ENCODE measurements at regions not wholly inside any gene's neighbourhood (a gene's known extent, or its start where the extent isn't known, plus 50 kb on each side); places are given as distances from the start of the nearest gene placed in this dataset.

- Mint-ChIP-seq H3K4me1 (peaks cover 3% of the 10 kb centered on the region), H3K27ac (ENCODE audit: unreplicated experiment) (no peak overlapping the region), H3K27me3 (ENCODE audit: low read depth) (no peaks in the 10 kb centered on the region), H3K36me3 (ENCODE audit: low read depth) (no peaks in the 10 kb centered on the region), H3K4me3 (no peak overlapping the region), H3K9me3 (no peaks in the 10 kb centered on the region)
- TF ChIP-seq CTCF (conservative IDR thresholded peaks at IDR 0.05): no peak
- no peak for DNase-seq (ENCODE audit: low read depth, low spot score)
Observed at GRCh38 chr2:49265471-49265870, 111.2 kb upstream of the FSHR start.

- H3K4me3 Mint-ChIP-seq: no peak overlapping the region
- no peaks in the 10 kb centered on the region for H3K36me3 Mint-ChIP-seq (ENCODE audit: low read depth)
- peaks cover 3% of the 10 kb centered on the region for H3K4me1 Mint-ChIP-seq
- no peak for TF ChIP-seq CTCF (conservative IDR thresholded peaks at IDR 0.05)
- H3K27me3 Mint-ChIP-seq (ENCODE audit: low read depth): no peaks in the 10 kb centered on the region
- no peaks in the 10 kb centered on the region for H3K9me3 Mint-ChIP-seq
- no peak for DNase-seq (ENCODE audit: low read depth, low spot score)
- no peak overlapping the region for H3K27ac Mint-ChIP-seq (ENCODE audit: unreplicated experiment)
Observed at GRCh38 chr2:49262801-49263560, 108.7 kb upstream of the FSHR start.

- Mint-ChIP-seq H3K4me3 (no peak overlapping the region), H3K27me3 (ENCODE audit: low read depth) (no peaks in the 10 kb centered on the region), H3K9me3 (no peaks in the 10 kb centered on the region), H3K27ac (ENCODE audit: unreplicated experiment) (no peak overlapping the region), H3K4me1 (peaks cover 3% of the 10 kb centered on the region), H3K36me3 (ENCODE audit: low read depth) (no peaks in the 10 kb centered on the region)
- no peak for TF ChIP-seq CTCF (conservative IDR thresholded peaks at IDR 0.05)
- no peak for DNase-seq (ENCODE audit: low read depth, low spot score)
Observed at GRCh38 chr2:49261781-49262180, 107.5 kb upstream of the FSHR start.

GRCh38 chr2:49260979-49261538, 106.7 kb upstream of the FSHR start:
- Mint-ChIP-seq H3K36me3 (ENCODE audit: low read depth) (no peaks in the 10 kb centered on the region), H3K4me1 (peaks cover 3% of the 10 kb centered on the region), H3K9me3 (no peaks in the 10 kb centered on the region), H3K4me3 (no peak overlapping the region), H3K27me3 (ENCODE audit: low read depth) (no peaks in the 10 kb centered on the region), H3K27ac (ENCODE audit: unreplicated experiment) (no peak overlapping the region)
- TF ChIP-seq CTCF (conservative IDR thresholded peaks at IDR 0.05): no peak
- DNase-seq (ENCODE audit: low read depth, low spot score): no peak

GRCh38 chr2:49259926-49260325, 105.6 kb upstream of the FSHR start:
- Mint-ChIP-seq H3K4me1 (peaks cover 3% of the 10 kb centered on the region), H3K27ac (ENCODE audit: unreplicated experiment) (no peak overlapping the region), H3K4me3 (no peak overlapping the region), H3K36me3 (ENCODE audit: low read depth) (no peaks in the 10 kb centered on the region), H3K9me3 (no peaks in the 10 kb centered on the region), H3K27me3 (ENCODE audit: low read depth) (no peaks in the 10 kb centered on the region)
- no peak for DNase-seq (ENCODE audit: low read depth, low spot score)
- TF ChIP-seq CTCF (conservative IDR thresholded peaks at IDR 0.05): no peak
